Adrenal gland (tissue), 9 donors: ENCODE measurements at regions not wholly inside any gene's neighbourhood (a gene's known extent, or its start where the extent isn't known, plus 50 kb on each side); places are given as distances from the start of the nearest gene placed in this dataset.

Source experiments
- DNase-seq, 7 donors: peaks; one replicate each; pipeline ENCODE4 v3.0.0-alpha.2; 2019 to 2020
- H3K27ac ChIP-seq, 5 donors: fragments of 200-600 bp; sonication (generic) in 4 of 5; 1 replicate in 3 of 5; 2 replicates in 2 of 5; pipeline versions ENCODE4 v1.5.1 to v1.8.0; 2016 to 2020; ENCODE audit warnings: mild to moderate bottlenecking in 1 of 5
- H3K27me3 ChIP-seq: fragments of 200-600 bp; 2 replicates; pipeline ENCODE4 v1.8.0; 2021
- H3K36me3 ChIP-seq, 2 donors: fragments of 200-600 bp; replicated peaks in 1 of 2; 1 replicate in 1 of 2; 2 replicates in 1 of 2; pipeline versions ENCODE4 v1.5.1 to v1.8.0; 2018 to 2022
- H3K4me1 ChIP-seq, 2 donors: fragments of 200-600 bp; replicated peaks in 1 of 2; 1 replicate in 1 of 2; 2 replicates in 1 of 2; pipeline versions ENCODE4 v1.5.1 to v1.8.0; 2018 to 2021
- H3K4me3 ChIP-seq, 4 donors: fragments of 200-600 bp; sonication (generic) in 3 of 4; one replicate each; pipeline ENCODE4 v1.5.1; 2016 to 2018
- H3K9me3 ChIP-seq, 3 donors: fragments of 200-600 bp; sonication (generic) in 1 of 3; replicated peaks in 1 of 3; 1 replicate in 2 of 3; 2 replicates in 1 of 3; pipeline versions ENCODE4 v1.5.1 to v1.8.0; 2016 to 2021
- POLR2A ChIP-seq, 2 donors: fragments of 450-650 bp; IDR thresholded peaks; one replicate each; pipeline ENCODE4 v1.6.1; 2017; ENCODE audit warnings: antibody characterized with exemption in 2 of 2, mild to moderate bottlenecking in 2 of 2, moderate library complexity in 1 of 2
- WGBS, 4 donors: extraction: QIAGEN DNeasy Blood & Tissue Kit in 2 of 4; methylation state at CpG; one replicate each; pipeline versions ENCODE4 v1.1.5 to v1.1.7; 2013 to 2017; 5-methylcytosine and 5-hydroxymethylcytosine counted together
- intact Hi-C, 2 donors: fragments of 100-400 bp; cut with DNase I; formaldehyde crosslinking; loops; one replicate each; pipeline versions ENCODE4 v1.14.1 to v1.15.0; 2022 to 2023
- TF ChIP-seq, protein P1 (sequence below), 6 experiments: fragments of 450-650 bp in 4 of 6; fragments of 200-600 bp in 2 of 6; sonication (generic) in 1 of 6; IDR thresholded peaks; 1 replicate in 5 of 6; 2 replicates in 1 of 6; pipeline versions ENCODE4 v1.5.1 to v1.8.0; 2016 to 2021; ENCODE audit warnings: antibody characterized with exemption in 6 of 6, mild to moderate bottlenecking in 2 of 6, moderate library complexity in 1 of 6
- donor health status: healthy with polysubstance abuse.
- donor health status: Bipolar disorder and iron deficiency.
- donor health status: DM: yes; HTN: yes; CAD: no.
- donor health status: DM: no; HTN: no; CAD: no.
- donor health status: DM: no; HTN: no; CAD: no.

GRCh38 chr6:48471326-48471725 lies 360.3 kb upstream of the PTCHD4 start:
- H3K27me3 ChIP-seq = no peaks in the 10 kb centered on the region
- no peaks in the 10 kb centered on the region for H3K36me3 ChIP-seq
- no peak overlapping the region for H3K4me3 ChIP-seq
- H3K27ac ChIP-seq = no peak overlapping the region
- 61 to 95% (median 79%) methylated on average over 1 of the region's 1 CpG for WGBS, 4 donors
- TF ChIP-seq, protein P1, sequence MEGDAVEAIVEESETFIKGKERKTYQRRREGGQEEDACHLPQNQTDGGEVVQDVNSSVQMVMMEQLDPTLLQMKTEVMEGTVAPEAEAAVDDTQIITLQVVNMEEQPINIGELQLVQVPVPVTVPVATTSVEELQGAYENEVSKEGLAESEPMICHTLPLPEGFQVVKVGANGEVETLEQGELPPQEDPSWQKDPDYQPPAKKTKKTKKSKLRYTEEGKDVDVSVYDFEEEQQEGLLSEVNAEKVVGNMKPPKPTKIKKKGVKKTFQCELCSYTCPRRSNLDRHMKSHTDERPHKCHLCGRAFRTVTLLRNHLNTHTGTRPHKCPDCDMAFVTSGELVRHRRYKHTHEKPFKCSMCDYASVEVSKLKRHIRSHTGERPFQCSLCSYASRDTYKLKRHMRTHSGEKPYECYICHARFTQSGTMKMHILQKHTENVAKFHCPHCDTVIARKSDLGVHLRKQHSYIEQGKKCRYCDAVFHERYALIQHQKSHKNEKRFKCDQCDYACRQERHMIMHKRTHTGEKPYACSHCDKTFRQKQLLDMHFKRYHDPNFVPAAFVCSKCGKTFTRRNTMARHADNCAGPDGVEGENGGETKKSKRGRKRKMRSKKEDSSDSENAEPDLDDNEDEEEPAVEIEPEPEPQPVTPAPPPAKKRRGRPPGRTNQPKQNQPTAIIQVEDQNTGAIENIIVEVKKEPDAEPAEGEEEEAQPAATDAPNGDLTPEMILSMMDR (IDR thresholded peaks at IDR 0.05) = no peak
- TF ChIP-seq POLR2A (IDR thresholded peaks at IDR 0.05) = no peak
- intact Hi-C loops = no loop called here
- no peaks in the 10 kb centered on the region for H3K9me3 ChIP-seq
- H3K4me1 ChIP-seq = no peaks in the 10 kb centered on the region
- DNase-seq = no peak

- TF ChIP-seq POLR2A (IDR thresholded peaks at IDR 0.05) = no peak
- TF ChIP-seq, protein P1 (IDR thresholded peaks at IDR 0.05) = peak in 1 of 6 experiments; percentile 9
- no peaks in the 10 kb centered on the region for H3K27me3 ChIP-seq
- intact Hi-C loops = no loop called here
- no peaks in the 10 kb centered on the region for H3K9me3 ChIP-seq
- 70 to 81% (median 74%) methylated on average over 2 of the region's 2 CpGs for WGBS, 4 donors
- H3K4me3 ChIP-seq = no peak overlapping the region
- H3K4me1 ChIP-seq = no peaks in the 10 kb centered on the region
- H3K27ac ChIP-seq = no peak overlapping the region
- H3K36me3 ChIP-seq = no peaks in the 10 kb centered on the region
- no peak for DNase-seq
Measured at GRCh38 chr6:48449002-48449401, 338.0 kb upstream of the PTCHD4 start.

GRCh38 chr6:48447251-48447650 lies 336.3 kb upstream of the PTCHD4 start:
- Histone ChIP-seq H3K36me3 (no peaks in the 10 kb centered on the region), H3K4me1 (no peaks in the 10 kb centered on the region), H3K4me3 (no peak overlapping the region), H3K27me3 (no peaks in the 10 kb centered on the region), H3K9me3 (no peaks in the 10 kb centered on the region), H3K27ac (no peak overlapping the region)
- intact Hi-C loops = no loop called here
- TF ChIP-seq POLR2A (IDR thresholded peaks at IDR 0.05) = no peak
- TF ChIP-seq, protein P1 (IDR thresholded peaks at IDR 0.05) = no peak
- 85 to 90% (median 88%) methylated on average over 5 of the region's 5 CpGs for WGBS, 4 donors
- DNase-seq = no peak

DNA sequence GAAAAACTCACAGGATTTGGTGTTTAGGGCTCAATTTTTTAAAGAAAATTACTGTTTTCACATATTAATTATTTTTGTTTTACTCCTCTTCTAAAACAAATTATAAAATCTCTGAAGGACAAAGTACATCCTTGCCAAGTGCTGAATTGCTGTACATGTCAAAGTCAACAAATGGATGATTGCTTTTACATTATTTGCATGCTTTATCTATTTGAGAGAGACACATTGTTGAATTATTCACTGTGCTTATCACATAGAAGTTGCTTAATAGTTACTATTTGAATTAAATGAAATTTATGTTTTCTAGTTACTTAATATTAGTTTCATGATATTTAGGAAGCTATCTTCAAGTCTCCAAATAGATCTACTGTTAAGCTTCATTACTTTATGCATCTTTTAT lies 318.6 kb upstream of the PTCHD4 start:
- TF ChIP-seq, protein P1 (IDR thresholded peaks at IDR 0.05) = no peak
- TF ChIP-seq POLR2A (IDR thresholded peaks at IDR 0.05) = no peak
- no peaks in the 10 kb centered on the region for H3K27me3 ChIP-seq
- no peaks in the 10 kb centered on the region for H3K9me3 ChIP-seq
- no peak overlapping the region for H3K27ac ChIP-seq
- no peaks in the 10 kb centered on the region for H3K4me1 ChIP-seq
- no peak for DNase-seq
- no peak overlapping the region for H3K4me3 ChIP-seq
- H3K36me3 ChIP-seq = no peaks in the 10 kb centered on the region
- intact Hi-C loops = no loop called here
